Neutrophil (primary cell): ENCODE measurements at regions not wholly inside any gene's neighbourhood (a gene's known extent, or its start where the extent isn't known, plus 50 kb on each side); places are given as distances from the start of the nearest gene placed in this dataset.

ENCODE experiments used
- H3K27ac ChIP-seq: fragments of 200-600 bp; sonication (generic); 2 replicates; pipeline ENCODE4 v1.5.1; 2016; ENCODE audit warnings: mild to moderate bottlenecking, moderate library complexity
- H3K27me3 ChIP-seq: fragments of 200-600 bp; sonication (generic); 2 replicates; pipeline ENCODE4 v1.6.0; 2016; ENCODE audit warnings: mild to moderate bottlenecking
- H3K36me3 ChIP-seq: fragments of 200-600 bp; sonication (generic); 2 replicates; pipeline ENCODE4 v1.5.1; 2017
- H3K4me1 ChIP-seq, 2 experiments: fragments of 200-600 bp in 1 of 2; sonication (generic) in 1 of 2; 1 replicate in 1 of 2; 2 replicates in 1 of 2; pipeline versions ENCODE4 v1.5.1 to v1.6.1; 2013 to 2016; ENCODE audit warnings: low read depth in 1 of 2, low read length in 1 of 2, mild to moderate bottlenecking in 1 of 2, moderate library complexity in 1 of 2; ENCODE audit not compliant: control insufficient read depth in 1 of 2, insufficient read depth in 1 of 2
- H3K4me3 ChIP-seq, 2 experiments: fragments of 200-600 bp in 1 of 2; sonication (generic) in 1 of 2; 1 replicate in 1 of 2; 2 replicates in 1 of 2; pipeline ENCODE4 v1.5.1; 2013 to 2016; ENCODE audit warnings: low read depth in 1 of 2, low read length in 1 of 2, mild to moderate bottlenecking in 1 of 2, moderate library complexity in 1 of 2
- H3K9me3 ChIP-seq: fragments of 200-600 bp; sonication (generic); 2 replicates; pipeline ENCODE4 v1.5.1; 2016
- CTCF ChIP-seq: fragments of 200-600 bp; sonication (generic); IDR thresholded peaks from 2 replicates; pipeline ENCODE4 v1.5.1; 2016; ENCODE audit warnings: antibody characterized with exemption

GRCh38 chr2:18096836-18097405 is 218.5 kb downstream of the KCNS3 start:
- Histone ChIP-seq H3K36me3 (no peaks in the 10 kb centered on the region), H3K4me3 (no peak overlapping the region), H3K4me1 (no peaks in the 10 kb centered on the region), H3K27me3 (no peaks in the 10 kb centered on the region), H3K27ac (no peak overlapping the region), H3K9me3 (no peaks in the 10 kb centered on the region)
- no peak for TF ChIP-seq CTCF

- H3K4me1 ChIP-seq = no peaks in the 10 kb centered on the region
- no peaks in the 10 kb centered on the region for H3K36me3 ChIP-seq
- no peak overlapping the region for H3K27ac ChIP-seq
- no peak overlapping the region for H3K4me3 ChIP-seq
- H3K27me3 ChIP-seq = no peaks in the 10 kb centered on the region
- TF ChIP-seq CTCF = no peak
- H3K9me3 ChIP-seq = no peaks in the 10 kb centered on the region
Observed at GRCh38 chr2:18094277-18094676, 215.8 kb downstream of the KCNS3 start.

GRCh38 chr2:18093196-18093595 is 214.7 kb downstream of the KCNS3 start:
- Histone ChIP-seq H3K27me3 (no peaks in the 10 kb centered on the region), H3K36me3 (no peaks in the 10 kb centered on the region), H3K4me1 (no peaks in the 10 kb centered on the region), H3K9me3 (no peaks in the 10 kb centered on the region), H3K27ac (no peak overlapping the region), H3K4me3 (no peak overlapping the region)
- TF ChIP-seq CTCF = no peak

GRCh38 chr2:18092760-18093159 is 214.3 kb downstream of the KCNS3 start:
- Histone ChIP-seq H3K27ac (no peak overlapping the region), H3K36me3 (no peaks in the 10 kb centered on the region), H3K9me3 (no peaks in the 10 kb centered on the region), H3K4me3 (no peak overlapping the region), H3K27me3 (no peaks in the 10 kb centered on the region), H3K4me1 (no peaks in the 10 kb centered on the region)
- no peak for TF ChIP-seq CTCF

GRCh38 chr2:18085593-18085992 is 207.1 kb downstream of the KCNS3 start:
- TF ChIP-seq CTCF = no peak
- H3K9me3 ChIP-seq = no peaks in the 10 kb centered on the region
- no peaks in the 10 kb centered on the region for H3K36me3 ChIP-seq
- H3K27ac ChIP-seq = no peak overlapping the region
- no peaks in the 10 kb centered on the region for H3K4me1 ChIP-seq
- no peaks in the 10 kb centered on the region for H3K27me3 ChIP-seq
- no peak overlapping the region for H3K4me3 ChIP-seq

GRCh38 chr2:18084376-18084775 is 205.9 kb downstream of the KCNS3 start:
- H3K4me3 ChIP-seq = no peak overlapping the region
- no peaks in the 10 kb centered on the region for H3K9me3 ChIP-seq
- no peak overlapping the region for H3K27ac ChIP-seq
- TF ChIP-seq CTCF = no peak
- H3K4me1 ChIP-seq = no peaks in the 10 kb centered on the region
- no peaks in the 10 kb centered on the region for H3K36me3 ChIP-seq
- no peaks in the 10 kb centered on the region for H3K27me3 ChIP-seq
